Cardiac muscle cell (in vitro differentiated cells and primary cell): ENCODE measurements at regions not wholly inside any gene's neighbourhood (a gene's known extent, or its start where the extent isn't known, plus 50 kb on each side); places are given as distances from the start of the nearest gene placed in this dataset.

Experiments
- DNase-seq, 2 donors: peaks; one replicate each; pipeline versions ENCODE4 v3.0.0 to v3.0.0-alpha.2; 2010 to 2017; ENCODE audit warnings: low read depth in 1 of 2, low spot score in 1 of 2
- H3K27ac ChIP-seq: fragments of 200-600 bp; sonication (generic); 2 replicates; pipeline ENCODE4 v1.5.1; 2016
- H3K27me3 ChIP-seq: fragments of 200-600 bp; sonication (generic); 2 replicates; pipeline ENCODE4 v1.6.0; 2016; ENCODE audit warnings: control low read depth
- H3K36me3 ChIP-seq: fragments of 200-600 bp; sonication (generic); 2 replicates; pipeline ENCODE4 v1.5.1; 2016; ENCODE audit warnings: control low read depth
- H3K4me1 ChIP-seq: fragments of 200-600 bp; sonication (generic); 2 replicates; pipeline ENCODE4 v1.8.1; 2017; ENCODE audit warnings: low read depth, mild to moderate bottlenecking, mixed run types
- H3K4me3 ChIP-seq: fragments of 200-600 bp; sonication (generic); 2 replicates; pipeline ENCODE4 v1.5.1; 2016; ENCODE audit warnings: mild to moderate bottlenecking
- H3K9me3 ChIP-seq: fragments of 200-600 bp; sonication (generic); 2 replicates; pipeline ENCODE4 v1.5.1; 2017; ENCODE audit warnings: low read depth, mild to moderate bottlenecking, control low read depth
- CTCF ChIP-seq: IDR thresholded peaks from 2 replicates; pipeline ENCODE4 v1.5.1; 2012; ENCODE audit warnings: low read depth, mild to moderate bottlenecking, low read length

- H3K36me3 ChIP-seq: no peaks in the 10 kb centered on the region
- no peak overlapping the region for H3K4me3 ChIP-seq
- peaks cover 4% of the 10 kb centered on the region for H3K4me1 ChIP-seq
- H3K27me3 ChIP-seq: peaks cover 10% of the 10 kb centered on the region
- no peaks in the 10 kb centered on the region for H3K9me3 ChIP-seq
- DNase-seq: no peak
- H3K27ac ChIP-seq: no peak overlapping the region
- TF ChIP-seq CTCF: no peak
These were observed 171.6 kb upstream of the ZNF507 start for GRCh38 chr19:32173836-32174235.

GRCh38 chr19:32174386-32175113, 170.9 kb upstream of the ZNF507 start:
- no peak for DNase-seq
- H3K4me1 ChIP-seq: peaks cover 4% of the 10 kb centered on the region
- H3K27ac ChIP-seq: no peak overlapping the region
- no peaks in the 10 kb centered on the region for H3K9me3 ChIP-seq
- H3K36me3 ChIP-seq: no peaks in the 10 kb centered on the region
- H3K27me3 ChIP-seq: peaks cover 10% of the 10 kb centered on the region
- no peak for TF ChIP-seq CTCF
- H3K4me3 ChIP-seq: no peak overlapping the region

GRCh38 chr19:32176591-32176990, 168.8 kb upstream of the ZNF507 start:
- no peak for DNase-seq
- Histone ChIP-seq H3K9me3 (no peaks in the 10 kb centered on the region), H3K27ac (no peak overlapping the region), H3K27me3 (peaks cover 10% of the 10 kb centered on the region), H3K4me3 (no peak overlapping the region), H3K4me1 (peaks cover 1% of the 10 kb centered on the region), H3K36me3 (no peaks in the 10 kb centered on the region)
- TF ChIP-seq CTCF: no peak

DNA sequence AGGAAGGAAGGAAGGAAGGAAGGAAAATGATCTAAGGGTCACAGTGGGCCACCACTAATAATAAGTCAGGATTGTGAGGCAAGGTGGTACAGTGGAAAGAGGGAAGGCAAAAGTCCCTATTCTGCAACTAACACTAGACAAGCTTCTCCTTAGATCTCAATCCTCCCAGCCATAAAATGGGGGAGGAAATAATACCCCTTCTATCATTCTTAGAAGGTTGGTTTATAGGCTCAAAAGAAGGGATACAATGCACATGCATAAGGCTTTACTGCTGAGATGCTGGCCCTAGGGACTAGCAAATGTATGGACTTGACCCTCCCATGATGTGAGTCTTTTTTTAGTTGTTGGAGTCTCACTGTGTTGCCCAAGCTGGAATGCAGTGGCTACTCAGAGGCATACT, 167.7 kb upstream of the ZNF507 start:
- no peaks in the 10 kb centered on the region for H3K9me3 ChIP-seq
- no peaks in the 10 kb centered on the region for H3K4me1 ChIP-seq
- no peaks in the 10 kb centered on the region for H3K36me3 ChIP-seq
- no peak overlapping the region for H3K27ac ChIP-seq
- H3K4me3 ChIP-seq: no peak overlapping the region
- H3K27me3 ChIP-seq: peaks cover 10% of the 10 kb centered on the region
- TF ChIP-seq CTCF: no peak
- no peak for DNase-seq

DNA sequence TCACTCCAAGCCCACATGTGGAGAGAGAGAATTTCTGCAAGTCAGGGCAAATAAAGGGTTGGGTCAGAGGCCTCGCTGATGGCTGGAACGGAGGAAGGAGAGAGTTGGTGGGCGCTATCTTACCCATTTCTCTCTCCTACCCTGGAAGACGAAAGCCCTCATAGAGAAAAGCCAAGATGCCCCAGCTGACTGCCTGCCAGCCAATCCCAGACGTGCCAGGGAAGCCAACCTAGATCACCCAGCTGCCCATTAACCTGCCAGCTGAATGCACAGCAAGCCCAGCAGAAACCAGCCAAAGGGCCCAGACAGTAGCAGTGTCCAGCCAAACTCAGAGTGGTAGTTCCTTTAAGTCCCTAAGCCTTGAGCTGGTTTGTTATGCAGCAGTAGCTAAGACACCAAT, 167.0 kb upstream of the ZNF507 start:
- H3K4me1 ChIP-seq: no peaks in the 10 kb centered on the region
- no peak overlapping the region for H3K4me3 ChIP-seq
- H3K27me3 ChIP-seq: peaks cover 10% of the 10 kb centered on the region
- H3K36me3 ChIP-seq: no peaks in the 10 kb centered on the region
- no peak overlapping the region for H3K27ac ChIP-seq
- no peak for TF ChIP-seq CTCF
- no peaks in the 10 kb centered on the region for H3K9me3 ChIP-seq
- DNase-seq: no peak

- no peak overlapping the region for H3K4me3 ChIP-seq
- H3K36me3 ChIP-seq: no peaks in the 10 kb centered on the region
- no peaks in the 10 kb centered on the region for H3K9me3 ChIP-seq
- no peak for TF ChIP-seq CTCF
- H3K4me1 ChIP-seq: no peaks in the 10 kb centered on the region
- peaks cover 10% of the 10 kb centered on the region for H3K27me3 ChIP-seq
- DNase-seq: no peak
- H3K27ac ChIP-seq: no peak overlapping the region
These were observed 166.5 kb upstream of the ZNF507 start for GRCh38 chr19:32178956-32179355.
